Gastrocnemius medialis (tissue), 4 donors: ENCODE measurements at regions not wholly inside any gene's neighbourhood (a gene's known extent, or its start where the extent isn't known, plus 50 kb on each side); places are given as distances from the start of the nearest gene placed in this dataset.

Experiments
- POLR2A ChIP-seq, 2 donors: fragments of 450-650 bp; IDR thresholded peaks; one replicate each; pipeline ENCODE4 v1.6.1; 2017; ENCODE audit warnings: antibody characterized with exemption in 2 of 2, mild to moderate bottlenecking in 2 of 2, moderate library complexity in 2 of 2
- TF ChIP-seq, protein P1 (sequence below), 5 experiments: fragments of 450-650 bp in 3 of 5; fragments of 200-600 bp in 2 of 5; sonication (generic) in 2 of 5; IDR thresholded peaks in 4 of 5; conservative IDR thresholded peaks in 1 of 5; 1 replicate in 4 of 5; 2 replicates in 1 of 5; pipeline ENCODE4 v1.5.1; 2016 to 2019; ENCODE audit warnings: antibody characterized with exemption in 5 of 5, mild to moderate bottlenecking in 3 of 5, moderate library complexity in 3 of 5

- TF ChIP-seq, protein P1, sequence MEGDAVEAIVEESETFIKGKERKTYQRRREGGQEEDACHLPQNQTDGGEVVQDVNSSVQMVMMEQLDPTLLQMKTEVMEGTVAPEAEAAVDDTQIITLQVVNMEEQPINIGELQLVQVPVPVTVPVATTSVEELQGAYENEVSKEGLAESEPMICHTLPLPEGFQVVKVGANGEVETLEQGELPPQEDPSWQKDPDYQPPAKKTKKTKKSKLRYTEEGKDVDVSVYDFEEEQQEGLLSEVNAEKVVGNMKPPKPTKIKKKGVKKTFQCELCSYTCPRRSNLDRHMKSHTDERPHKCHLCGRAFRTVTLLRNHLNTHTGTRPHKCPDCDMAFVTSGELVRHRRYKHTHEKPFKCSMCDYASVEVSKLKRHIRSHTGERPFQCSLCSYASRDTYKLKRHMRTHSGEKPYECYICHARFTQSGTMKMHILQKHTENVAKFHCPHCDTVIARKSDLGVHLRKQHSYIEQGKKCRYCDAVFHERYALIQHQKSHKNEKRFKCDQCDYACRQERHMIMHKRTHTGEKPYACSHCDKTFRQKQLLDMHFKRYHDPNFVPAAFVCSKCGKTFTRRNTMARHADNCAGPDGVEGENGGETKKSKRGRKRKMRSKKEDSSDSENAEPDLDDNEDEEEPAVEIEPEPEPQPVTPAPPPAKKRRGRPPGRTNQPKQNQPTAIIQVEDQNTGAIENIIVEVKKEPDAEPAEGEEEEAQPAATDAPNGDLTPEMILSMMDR (IDR thresholded peaks at IDR 0.05 in 4 of 5, conservative IDR thresholded peaks at IDR 0.05 in 1 of 5), result no peak
- no peak for TF ChIP-seq POLR2A (IDR thresholded peaks at IDR 0.05)
Measured at GRCh38 chr5:8233479-8233878, 364.5 kb downstream of the MTRR start.
